ENCODE measurements at regions not wholly inside any gene's neighbourhood (a gene's known extent, or its start where the extent isn't known, plus 50 kb on each side); places are given as distances from the start of the nearest gene placed in this dataset.

DNA sequence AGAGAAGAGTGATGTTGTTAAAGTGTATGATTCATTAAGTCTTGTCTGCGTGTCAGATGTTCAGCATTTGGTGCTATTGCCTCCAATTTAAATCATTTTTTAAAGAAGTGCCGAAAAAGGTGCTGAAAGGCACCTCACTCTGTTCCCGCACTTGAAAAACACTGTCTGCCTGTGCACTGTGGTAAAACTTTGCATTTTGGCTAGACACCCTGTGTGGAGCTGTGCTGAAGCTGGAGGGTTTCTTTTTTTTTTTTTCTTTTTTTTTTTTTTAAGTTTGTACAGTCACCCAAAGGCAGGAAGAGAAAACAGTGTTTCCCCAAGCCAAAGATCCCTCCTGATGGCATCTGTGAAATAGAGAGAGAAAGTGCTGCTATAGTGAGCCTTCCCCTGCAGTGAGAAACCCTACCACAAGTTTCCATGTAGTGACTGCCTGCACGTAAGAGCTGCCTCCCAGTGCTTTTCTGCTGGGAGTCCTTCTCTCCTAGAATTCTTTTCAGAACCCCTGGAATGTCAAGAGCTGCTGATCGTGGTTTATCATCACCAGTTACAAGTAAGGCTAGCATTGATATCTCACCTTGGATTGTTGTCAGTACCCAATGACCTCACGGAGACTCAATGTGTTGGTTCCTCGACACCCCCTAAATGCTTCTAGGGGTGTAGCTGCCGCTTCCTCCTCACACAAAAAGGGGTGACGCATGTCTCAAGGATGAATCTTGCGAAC lies 116.0 kb upstream of the SOX9 start:
- TF ChIP-seq, protein P1, sequence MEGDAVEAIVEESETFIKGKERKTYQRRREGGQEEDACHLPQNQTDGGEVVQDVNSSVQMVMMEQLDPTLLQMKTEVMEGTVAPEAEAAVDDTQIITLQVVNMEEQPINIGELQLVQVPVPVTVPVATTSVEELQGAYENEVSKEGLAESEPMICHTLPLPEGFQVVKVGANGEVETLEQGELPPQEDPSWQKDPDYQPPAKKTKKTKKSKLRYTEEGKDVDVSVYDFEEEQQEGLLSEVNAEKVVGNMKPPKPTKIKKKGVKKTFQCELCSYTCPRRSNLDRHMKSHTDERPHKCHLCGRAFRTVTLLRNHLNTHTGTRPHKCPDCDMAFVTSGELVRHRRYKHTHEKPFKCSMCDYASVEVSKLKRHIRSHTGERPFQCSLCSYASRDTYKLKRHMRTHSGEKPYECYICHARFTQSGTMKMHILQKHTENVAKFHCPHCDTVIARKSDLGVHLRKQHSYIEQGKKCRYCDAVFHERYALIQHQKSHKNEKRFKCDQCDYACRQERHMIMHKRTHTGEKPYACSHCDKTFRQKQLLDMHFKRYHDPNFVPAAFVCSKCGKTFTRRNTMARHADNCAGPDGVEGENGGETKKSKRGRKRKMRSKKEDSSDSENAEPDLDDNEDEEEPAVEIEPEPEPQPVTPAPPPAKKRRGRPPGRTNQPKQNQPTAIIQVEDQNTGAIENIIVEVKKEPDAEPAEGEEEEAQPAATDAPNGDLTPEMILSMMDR (IDR thresholded peaks at IDR 0.05; ENCODE audit: insufficient read depth, low read length) = no peak
- no peak for TF ChIP-seq POLR2AphosphoS5 (IDR thresholded peaks at IDR 0.05; ENCODE audit: low read depth)
- no peak for TF ChIP-seq REST (IDR thresholded peaks at IDR 0.05; ENCODE audit: insufficient replicate concordance, low read depth)

All from HL-60 (cell line).